ENCODE measurements at regions not wholly inside any gene's neighbourhood (a gene's known extent, or its start where the extent isn't known, plus 50 kb on each side); places are given as distances from the start of the nearest gene placed in this dataset.

DNA sequence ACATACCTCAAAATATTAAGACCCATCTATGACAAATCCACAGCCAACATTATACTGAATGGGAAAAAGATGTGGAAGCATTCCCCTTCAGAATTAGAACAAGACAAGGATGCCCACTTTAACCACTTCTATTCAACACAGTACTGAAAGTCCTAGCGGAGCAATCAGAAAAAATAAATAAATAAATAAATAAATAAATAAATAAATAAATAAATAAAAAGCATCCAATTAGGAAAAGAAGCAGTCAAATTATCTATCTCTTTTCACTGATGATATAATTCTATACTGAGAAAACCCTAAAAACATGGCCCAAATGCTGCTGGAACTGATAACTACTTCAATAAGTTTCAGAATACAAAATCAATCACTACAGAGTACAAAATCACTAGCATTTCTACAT lies 67.5 kb downstream of the PRR32 start:
- Histone ChIP-seq H4K20me1 (ENCODE audit: insufficient read depth) (no peaks in the 10 kb centered on the region), H3K79me2 (ENCODE audit: low read depth) (no peaks in the 10 kb centered on the region), H3K9me3 (ENCODE audit: insufficient read depth, low read depth) (no peaks in the 10 kb centered on the region), H3K36me3 (ENCODE audit: low read depth) (no peaks in the 10 kb centered on the region), H3K9me2 (ENCODE audit: insufficient read depth) (no peaks in the 10 kb centered on the region), H3F3A (ENCODE audit: insufficient read depth, low read depth) (no peaks in the 10 kb centered on the region), H3K4me1 (replicated peaks; ENCODE audit: insufficient read depth) (no peaks in the 10 kb centered on the region), H2AFZ (no peak overlapping the region), H3K4me3 (no peak overlapping the region), H3K27ac (no peak overlapping the region), H3K27me3 (ENCODE audit: insufficient read depth, low read depth) (no peaks in the 10 kb centered on the region), H3K4me2 (no peak overlapping the region)
- CTCF ChIA-PET: no interaction called here
- intact Hi-C loops (cut with micrococcal nuclease; ENCODE audit: unreplicated experiment): no loop called here
- DNase-seq: no peak
- POLR2A ChIA-PET (ENCODE audit: unreplicated experiment): no interaction called here
- BruUV-seq (replicated peaks): no TSS peak
- TF ChIP-seq, protein P1, sequence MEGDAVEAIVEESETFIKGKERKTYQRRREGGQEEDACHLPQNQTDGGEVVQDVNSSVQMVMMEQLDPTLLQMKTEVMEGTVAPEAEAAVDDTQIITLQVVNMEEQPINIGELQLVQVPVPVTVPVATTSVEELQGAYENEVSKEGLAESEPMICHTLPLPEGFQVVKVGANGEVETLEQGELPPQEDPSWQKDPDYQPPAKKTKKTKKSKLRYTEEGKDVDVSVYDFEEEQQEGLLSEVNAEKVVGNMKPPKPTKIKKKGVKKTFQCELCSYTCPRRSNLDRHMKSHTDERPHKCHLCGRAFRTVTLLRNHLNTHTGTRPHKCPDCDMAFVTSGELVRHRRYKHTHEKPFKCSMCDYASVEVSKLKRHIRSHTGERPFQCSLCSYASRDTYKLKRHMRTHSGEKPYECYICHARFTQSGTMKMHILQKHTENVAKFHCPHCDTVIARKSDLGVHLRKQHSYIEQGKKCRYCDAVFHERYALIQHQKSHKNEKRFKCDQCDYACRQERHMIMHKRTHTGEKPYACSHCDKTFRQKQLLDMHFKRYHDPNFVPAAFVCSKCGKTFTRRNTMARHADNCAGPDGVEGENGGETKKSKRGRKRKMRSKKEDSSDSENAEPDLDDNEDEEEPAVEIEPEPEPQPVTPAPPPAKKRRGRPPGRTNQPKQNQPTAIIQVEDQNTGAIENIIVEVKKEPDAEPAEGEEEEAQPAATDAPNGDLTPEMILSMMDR (conservative IDR thresholded peaks at IDR 0.05): no peak
- no peak for TF ChIP-seq EZH2 (IDR thresholded peaks at IDR 0.05; ENCODE audit: low read depth)

DNA sequence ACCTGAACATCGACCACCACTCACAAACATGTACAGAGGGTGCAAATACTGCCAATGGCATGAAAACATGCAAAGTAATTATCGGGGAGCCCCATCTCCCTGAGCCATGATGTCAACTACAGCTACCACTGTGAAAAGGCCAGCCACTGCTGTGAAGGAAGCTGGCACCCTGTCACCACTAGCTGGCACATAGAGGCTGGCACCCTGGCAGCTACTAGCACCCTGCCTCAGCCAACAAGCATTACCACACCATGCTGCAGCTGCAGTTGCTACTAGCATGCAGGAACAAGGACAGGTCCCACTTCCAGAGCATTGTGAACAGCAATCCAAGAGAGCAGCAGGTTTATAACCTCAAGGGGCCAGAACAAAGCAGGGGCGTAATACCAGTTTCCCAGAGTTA lies 81.4 kb downstream of the PRR32 start:
- Histone ChIP-seq H3K9me3 (ENCODE audit: insufficient read depth, low read depth) (no peaks in the 10 kb centered on the region), H3K79me2 (ENCODE audit: low read depth) (no peaks in the 10 kb centered on the region), H3K36me3 (ENCODE audit: low read depth) (no peaks in the 10 kb centered on the region), H3K4me1 (replicated peaks; ENCODE audit: insufficient read depth) (no peaks in the 10 kb centered on the region), H2AFZ (no peak overlapping the region), H3K27me3 (ENCODE audit: insufficient read depth, low read depth) (no peaks in the 10 kb centered on the region), H3F3A (ENCODE audit: insufficient read depth, low read depth) (no peaks in the 10 kb centered on the region), H3K4me2 (no peak overlapping the region), H3K27ac (no peak overlapping the region), H3K9me2 (ENCODE audit: insufficient read depth) (no peaks in the 10 kb centered on the region), H4K20me1 (ENCODE audit: insufficient read depth) (no peaks in the 10 kb centered on the region), H3K4me3 (no peak overlapping the region)
- no TSS peak for BruUV-seq (replicated peaks)
- TF ChIP-seq EZH2 (IDR thresholded peaks at IDR 0.05; ENCODE audit: low read depth): no peak
- TF ChIP-seq, protein P1 (conservative IDR thresholded peaks at IDR 0.05): no peak
- POLR2A ChIA-PET (ENCODE audit: unreplicated experiment): no interaction called here
- intact Hi-C loops (cut with micrococcal nuclease; ENCODE audit: unreplicated experiment): no loop called here
- DNase-seq: no peak
- CTCF ChIA-PET: no interaction called here

DNA sequence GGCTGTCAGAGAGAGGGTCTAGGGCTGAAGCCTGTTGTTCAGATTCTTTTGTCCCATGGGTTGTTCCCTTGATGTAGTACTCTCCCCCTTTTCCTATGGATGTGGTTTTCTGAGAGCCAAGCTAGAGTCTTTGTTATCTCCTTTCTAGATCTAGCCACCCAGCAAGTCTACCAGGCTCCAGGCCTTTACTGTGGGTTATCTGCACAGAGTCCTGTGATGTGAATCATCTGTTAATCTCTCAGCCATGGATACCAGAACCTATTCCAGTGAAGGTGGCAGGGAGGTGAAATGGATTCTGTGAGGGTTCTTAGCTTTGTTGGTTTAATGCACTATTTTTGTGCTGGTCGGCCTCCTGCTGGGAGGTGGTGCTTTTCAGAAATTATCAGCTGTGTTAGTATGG lies 109.5 kb downstream of the PRR32 start:
- no peak overlapping the region for H3K4me3 ChIP-seq
- no peaks in the 10 kb centered on the region for H3K4me1 ChIP-seq (replicated peaks; ENCODE audit: insufficient read depth)
- intact Hi-C loops (cut with micrococcal nuclease; ENCODE audit: unreplicated experiment): no loop called here
- no peaks in the 10 kb centered on the region for H3K9me2 ChIP-seq (ENCODE audit: insufficient read depth)
- no peak overlapping the region for H3K27ac ChIP-seq
- ChIA-PET POLR2A (ENCODE audit: unreplicated experiment) (interaction anchor here (0.5 kb wide), 1 partner anchor 92 kb away, joined by 5 read pairs; no protein-coding TSS in a partner anchor), CTCF (no interaction called here)
- H4K20me1 ChIP-seq (ENCODE audit: insufficient read depth): no peaks in the 10 kb centered on the region
- no peak overlapping the region for H2AFZ ChIP-seq
- no peak for TF ChIP-seq EZH2 (IDR thresholded peaks at IDR 0.05; ENCODE audit: low read depth)
- TF ChIP-seq, protein P1 (conservative IDR thresholded peaks at IDR 0.05): no peak
- no peaks in the 10 kb centered on the region for H3K27me3 ChIP-seq (ENCODE audit: insufficient read depth, low read depth)
- H3K36me3 ChIP-seq (ENCODE audit: low read depth): no peaks in the 10 kb centered on the region
- DNase-seq: no peak
- no peaks in the 10 kb centered on the region for H3K9me3 ChIP-seq (ENCODE audit: insufficient read depth, low read depth)
- H3F3A ChIP-seq (ENCODE audit: insufficient read depth, low read depth): no peaks in the 10 kb centered on the region
- BruUV-seq (replicated peaks): no TSS peak
- no peak overlapping the region for H3K4me2 ChIP-seq
- no peaks in the 10 kb centered on the region for H3K79me2 ChIP-seq (ENCODE audit: low read depth)
